ENCODE measurements at regions not wholly inside any gene's neighbourhood (a gene's known extent, or its start where the extent isn't known, plus 50 kb on each side); places are given as distances from the start of the nearest gene placed in this dataset.

GRCh38 chr5:36355516-36355915 lies 53.8 kb upstream of the RANBP3L start:
- TF ChIP-seq POLR2A (IDR thresholded peaks at IDR 0.05) (no peak), CTCF (IDR thresholded peaks at IDR 0.05) (no peak)
- DNase-seq = no peak

GRCh38 chr5:36356915-36357314 lies 55.2 kb upstream of the RANBP3L start:
- intact Hi-C loops (cut with DNase I; ENCODE audit: low total_unique reads) = no loop called here
- no peak for TF ChIP-seq POLR2A (IDR thresholded peaks at IDR 0.05)
- no peak for TF ChIP-seq CTCF (IDR thresholded peaks at IDR 0.05)
- H3K27me3 ChIP-seq = no peaks in the 10 kb centered on the region

More at GRCh38 chr5:36355516-36355915, 53.8 kb upstream of the RANBP3L start:
- intact Hi-C loops (cut with DNase I; ENCODE audit: low total_unique reads) = no loop called here
- Histone ChIP-seq H3K27ac (no peak overlapping the region), H3K9me3 (no peaks in the 10 kb centered on the region), H3K27me3 (no peaks in the 10 kb centered on the region), H3K4me3 (no peak overlapping the region), H3K4me1 (no peaks in the 10 kb centered on the region), H3K36me3 (no peaks in the 10 kb centered on the region)

GRCh38 chr5:36357391-36357975 lies 55.8 kb upstream of the RANBP3L start:
- H3K4me3 ChIP-seq = no peak overlapping the region
- TF ChIP-seq CTCF (IDR thresholded peaks at IDR 0.05) (no peak), POLR2A (IDR thresholded peaks at IDR 0.05) (no peak)
- H3K4me1 ChIP-seq = no peaks in the 10 kb centered on the region
- H3K36me3 ChIP-seq = no peaks in the 10 kb centered on the region
- DNase-seq = no peak
- no peak overlapping the region for H3K27ac ChIP-seq
- intact Hi-C loops (cut with DNase I; ENCODE audit: low total_unique reads) = no loop called here
- H3K27me3 ChIP-seq = no peaks in the 10 kb centered on the region
- H3K9me3 ChIP-seq = no peaks in the 10 kb centered on the region

More at GRCh38 chr5:36356915-36357314, 55.2 kb upstream of the RANBP3L start:
- DNase-seq = no peak
- H3K27ac ChIP-seq = no peak overlapping the region
- H3K4me3 ChIP-seq = no peak overlapping the region
- H3K4me1 ChIP-seq = no peaks in the 10 kb centered on the region
- H3K9me3 ChIP-seq = no peaks in the 10 kb centered on the region
- no peaks in the 10 kb centered on the region for H3K36me3 ChIP-seq

- Histone ChIP-seq H3K27me3 (no peaks in the 10 kb centered on the region), H3K36me3 (no peaks in the 10 kb centered on the region), H3K27ac (no peak overlapping the region), H3K9me3 (no peaks in the 10 kb centered on the region), H3K4me1 (no peaks in the 10 kb centered on the region), H3K4me3 (no peak overlapping the region)
- no peak for DNase-seq
- intact Hi-C loops (cut with DNase I; ENCODE audit: low total_unique reads) = no loop called here
- TF ChIP-seq CTCF (IDR thresholded peaks at IDR 0.05) (no peak), POLR2A (IDR thresholded peaks at IDR 0.05) (no peak)
Observed at GRCh38 chr5:36359267-36359666, 57.6 kb upstream of the RANBP3L start.

- TF ChIP-seq POLR2A (IDR thresholded peaks at IDR 0.05) (no peak), CTCF (IDR thresholded peaks at IDR 0.05) (no peak)
- DNase-seq = no peak
- no peaks in the 10 kb centered on the region for H3K9me3 ChIP-seq
- no peaks in the 10 kb centered on the region for H3K4me1 ChIP-seq
- H3K36me3 ChIP-seq = no peaks in the 10 kb centered on the region
- no peak overlapping the region for H3K4me3 ChIP-seq
- H3K27ac ChIP-seq = no peak overlapping the region
- no peaks in the 10 kb centered on the region for H3K27me3 ChIP-seq
- intact Hi-C loops (cut with DNase I; ENCODE audit: low total_unique reads) = no loop called here
Observed at GRCh38 chr5:36360307-36360706, 58.6 kb upstream of the RANBP3L start.

Data from uterus (tissue), 3 donors.